Body of pancreas (tissue), 4 donors: ENCODE measurements at regions not wholly inside any gene's neighbourhood (a gene's known extent, or its start where the extent isn't known, plus 50 kb on each side); places are given as distances from the start of the nearest gene placed in this dataset.

ENCODE experiments used
- ATAC-seq: fragments of 150-250 bp; one replicate; pipeline ENCODE4 v1.9.1; 2016
- DNase-seq, 4 donors: peaks; one replicate each; pipeline ENCODE4 v3.0.0-alpha.2; 2019
- H3K27ac ChIP-seq, 4 donors: fragments of 200-600 bp; sonication (generic); 1 replicate in 3 of 4; 2 replicates in 1 of 4; pipeline versions ENCODE4 v1.5.1 to v1.6.1; 2016 to 2019; ENCODE audit warnings: mild to moderate bottlenecking in 1 of 4, mixed read lengths in 1 of 4, moderate library complexity in 1 of 4
- H3K27me3 ChIP-seq, 2 donors: fragments of 200-600 bp; sonication (generic); one replicate each; pipeline ENCODE4 v1.6.0; 2016; ENCODE audit warnings: mild to moderate bottlenecking in 1 of 2
- H3K36me3 ChIP-seq, 2 donors: fragments of 200-600 bp; sonication (generic); replicated peaks in 1 of 2; 2 replicates each; pipeline ENCODE4 v1.5.1; 2016; ENCODE audit warnings: low read depth in 2 of 2; ENCODE audit not compliant: insufficient read depth in 1 of 2
- H3K4me1 ChIP-seq: fragments of 200-600 bp; sonication (generic); one replicate; pipeline ENCODE4 v1.6.0; 2016
- H3K4me3 ChIP-seq, 2 donors: fragments of 200-600 bp; sonication (generic); 1 replicate in 1 of 2; 2 replicates in 1 of 2; pipeline ENCODE4 v1.5.1; 2016 to 2019
- H3K9me3 ChIP-seq, 3 donors: fragments of 200-600 bp; sonication (generic); 1 replicate in 2 of 3; 2 replicates in 1 of 3; pipeline ENCODE4 v1.5.1; 2016
- POLR2A ChIP-seq, 3 donors: fragments of 450-650 bp; IDR thresholded peaks; one replicate each; pipeline ENCODE4 v1.6.1; 2016; ENCODE audit warnings: antibody characterized with exemption in 3 of 3, mild to moderate bottlenecking in 2 of 3
- WGBS, 2 donors: methylation state at CpG; one replicate each; pipeline ENCODE4 v1.1.5; 2017; 5-methylcytosine and 5-hydroxymethylcytosine counted together
- intact Hi-C: fragments of 100-400 bp; cut with DNase I; formaldehyde crosslinking; loops from one replicate; pipeline ENCODE4 v1.15.1; 2023
- TF ChIP-seq, protein P1 (sequence below), 7 experiments: fragments of 450-650 bp in 4 of 7; fragments of 200-600 bp in 3 of 7; sonication (generic) in 3 of 7; IDR thresholded peaks; one replicate each; pipeline ENCODE4 v1.5.1; 2016 to 2019; ENCODE audit warnings: antibody characterized with exemption in 7 of 7

DNA sequence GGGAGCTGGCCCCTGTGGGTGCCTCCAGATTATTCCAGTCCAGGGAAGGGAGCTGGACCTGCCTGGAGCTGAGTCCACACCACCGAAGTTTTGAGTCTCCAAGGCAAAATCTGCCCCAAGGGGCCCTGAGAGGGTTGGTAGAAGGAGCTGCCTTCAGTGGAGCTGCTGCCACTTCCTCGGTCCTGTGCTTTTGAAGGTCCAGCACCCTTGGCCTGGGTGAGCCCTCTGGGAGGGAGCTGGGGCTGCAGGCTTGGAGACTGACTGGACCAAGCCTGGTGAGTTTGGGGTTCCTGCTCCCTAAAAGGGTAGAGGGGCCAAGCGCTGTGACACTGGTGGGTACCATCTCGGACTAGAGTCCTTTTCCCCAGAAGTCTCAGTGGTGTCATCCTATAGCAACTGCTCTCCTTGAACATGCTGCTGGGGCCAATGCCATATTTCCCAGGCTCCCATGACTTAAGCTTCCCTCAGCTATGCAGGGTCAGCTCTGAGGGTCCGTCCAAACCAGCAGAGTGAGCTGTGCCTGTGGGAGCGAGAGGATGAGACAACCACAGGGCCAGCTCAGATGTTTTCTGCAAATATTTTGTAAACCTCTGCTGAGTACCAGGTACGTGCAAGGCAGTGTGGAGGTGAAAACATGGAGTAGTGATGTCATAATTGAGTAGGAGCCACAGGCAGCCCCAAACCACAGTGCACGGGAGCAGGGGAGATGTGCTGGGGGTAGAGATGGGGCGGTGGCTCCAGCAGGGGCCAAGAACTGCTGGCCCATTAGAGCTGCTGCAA, 96.0 kb downstream of the ABHD5 start:
- no peak for DNase-seq
- Histone ChIP-seq H3K27me3 (no peaks in the 10 kb centered on the region), H3K27ac (no peak overlapping the region), H3K36me3 (no peaks in the 10 kb centered on the region), H3K4me1 (no peaks in the 10 kb centered on the region), H3K4me3 (no peak overlapping the region), H3K9me3 (no peaks in the 10 kb centered on the region)
- TF ChIP-seq POLR2A (IDR thresholded peaks at IDR 0.05): no peak
- WGBS, 2 donors: 68 to 73% methylated on average over 8 to 9 of the region's 9 CpGs
- ATAC-seq: no peak
- intact Hi-C loops: no loop called here

DNA sequence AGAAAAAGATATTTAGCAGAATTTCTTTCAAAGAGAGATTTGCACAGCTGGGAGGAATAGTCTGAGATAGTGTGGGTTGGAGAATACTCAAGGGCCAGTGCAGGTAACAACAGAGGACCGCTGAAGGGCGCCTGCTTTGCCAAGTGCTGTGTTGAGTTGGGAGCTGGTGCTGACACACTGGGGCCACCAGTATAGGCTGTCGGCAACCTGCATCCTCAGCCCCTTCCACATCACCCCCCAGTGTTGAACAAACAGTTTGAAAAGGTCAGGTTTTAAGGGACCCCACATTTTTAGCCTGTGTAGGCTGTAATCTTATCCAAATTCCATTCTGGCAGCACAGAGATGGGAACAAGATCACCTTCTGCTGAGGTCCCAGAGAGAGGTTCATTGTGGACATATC, 96.6 kb downstream of the ABHD5 start:
- TF ChIP-seq, protein P1, sequence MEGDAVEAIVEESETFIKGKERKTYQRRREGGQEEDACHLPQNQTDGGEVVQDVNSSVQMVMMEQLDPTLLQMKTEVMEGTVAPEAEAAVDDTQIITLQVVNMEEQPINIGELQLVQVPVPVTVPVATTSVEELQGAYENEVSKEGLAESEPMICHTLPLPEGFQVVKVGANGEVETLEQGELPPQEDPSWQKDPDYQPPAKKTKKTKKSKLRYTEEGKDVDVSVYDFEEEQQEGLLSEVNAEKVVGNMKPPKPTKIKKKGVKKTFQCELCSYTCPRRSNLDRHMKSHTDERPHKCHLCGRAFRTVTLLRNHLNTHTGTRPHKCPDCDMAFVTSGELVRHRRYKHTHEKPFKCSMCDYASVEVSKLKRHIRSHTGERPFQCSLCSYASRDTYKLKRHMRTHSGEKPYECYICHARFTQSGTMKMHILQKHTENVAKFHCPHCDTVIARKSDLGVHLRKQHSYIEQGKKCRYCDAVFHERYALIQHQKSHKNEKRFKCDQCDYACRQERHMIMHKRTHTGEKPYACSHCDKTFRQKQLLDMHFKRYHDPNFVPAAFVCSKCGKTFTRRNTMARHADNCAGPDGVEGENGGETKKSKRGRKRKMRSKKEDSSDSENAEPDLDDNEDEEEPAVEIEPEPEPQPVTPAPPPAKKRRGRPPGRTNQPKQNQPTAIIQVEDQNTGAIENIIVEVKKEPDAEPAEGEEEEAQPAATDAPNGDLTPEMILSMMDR (IDR thresholded peaks at IDR 0.05): no peak
- TF ChIP-seq POLR2A (IDR thresholded peaks at IDR 0.05): no peak
- WGBS, 2 donors: 64% methylated on average over 3 of the region's 3 CpGs
- DNase-seq: no peak

DNA sequence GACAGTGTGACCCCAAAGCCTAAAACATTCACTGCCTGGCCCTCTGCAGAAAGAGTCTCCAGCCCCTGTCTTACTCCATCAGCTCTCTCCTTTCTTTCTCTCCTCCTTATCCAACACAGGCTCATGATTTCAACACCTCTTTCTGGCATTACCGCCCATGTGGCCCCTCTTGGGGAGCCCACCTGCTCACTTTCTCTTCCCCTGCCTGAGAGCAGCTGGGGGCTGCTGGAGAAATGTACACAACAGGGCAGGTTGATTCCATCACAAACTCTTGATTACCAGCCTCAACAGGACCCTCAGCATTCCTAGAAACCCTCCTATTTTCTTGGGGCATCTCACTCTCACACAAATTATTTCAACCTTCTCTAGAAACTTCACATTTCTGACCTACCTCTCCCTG, 98.3 kb downstream of the ABHD5 start:
- WGBS, 2 donors: 83 to 96% methylated on average over 1 of the region's 1 CpG
- intact Hi-C loops: no loop called here

More for the DNA sequence above, 96.6 kb downstream of the ABHD5 start:
- Histone ChIP-seq H3K27me3 (no peaks in the 10 kb centered on the region), H3K4me1 (peaks cover 5% of the 10 kb centered on the region), H3K4me3 (no peak overlapping the region), H3K9me3 (no peaks in the 10 kb centered on the region), H3K36me3 (no peaks in the 10 kb centered on the region), H3K27ac (no peak overlapping the region)
- ATAC-seq: no peak
- intact Hi-C loops: no loop called here

DNA sequence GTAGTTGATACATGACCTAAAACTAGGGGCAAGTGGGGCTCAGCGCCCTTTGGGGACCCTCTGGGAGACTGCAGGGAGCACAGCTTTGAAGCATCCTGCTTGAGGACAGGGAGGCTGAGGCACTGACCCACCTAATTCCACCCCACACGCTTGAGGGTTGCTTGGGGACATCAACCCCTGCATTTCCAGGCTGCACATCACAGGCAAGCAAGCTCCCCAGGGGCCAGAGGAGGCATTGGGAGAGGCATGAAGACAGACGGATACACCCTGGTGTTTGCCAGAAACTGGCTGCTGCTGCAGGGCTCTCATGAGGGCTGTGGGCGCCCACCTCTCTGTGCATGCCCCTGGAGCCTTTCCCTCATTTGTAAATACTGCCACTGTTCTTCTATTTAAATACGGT, 99.3 kb downstream of the ABHD5 start:
- ATAC-seq: no peak
- no peaks in the 10 kb centered on the region for H3K27me3 ChIP-seq
- WGBS, 2 donors: 59 to 71% methylated on average over 5 of the region's 5 CpGs

More for the DNA sequence above, 98.3 kb downstream of the ABHD5 start:
- Histone ChIP-seq H3K27ac (no peak overlapping the region), H3K36me3 (no peaks in the 10 kb centered on the region), H3K4me1 (peaks cover 5% of the 10 kb centered on the region), H3K4me3 (no peak overlapping the region), H3K9me3 (no peaks in the 10 kb centered on the region), H3K27me3 (no peaks in the 10 kb centered on the region)
- ATAC-seq (no peak), DNase-seq (no peak)
- no peak for TF ChIP-seq POLR2A (IDR thresholded peaks at IDR 0.05)
- TF ChIP-seq, protein P1 (IDR thresholded peaks at IDR 0.05): no peak

DNA sequence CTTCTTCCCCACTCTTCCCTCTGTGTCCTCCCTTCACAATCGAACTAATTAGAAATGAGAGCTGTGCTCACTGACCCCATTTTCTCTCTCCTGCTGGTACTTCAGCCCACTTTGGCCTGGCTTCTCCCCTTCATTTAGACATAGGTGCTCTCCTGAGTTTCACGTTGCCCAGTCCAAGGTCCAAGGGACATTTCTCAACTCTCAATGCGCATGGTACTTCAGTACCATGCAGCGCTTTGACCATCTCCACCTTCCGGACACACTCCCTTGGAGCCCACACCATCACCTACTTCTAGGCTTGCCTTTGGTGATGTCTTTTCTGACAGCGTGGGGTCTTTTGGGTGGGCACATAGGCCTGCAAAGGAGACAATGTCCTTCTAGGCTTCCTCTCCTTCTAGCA, 99.7 kb downstream of the ABHD5 start:
- intact Hi-C loops: no loop called here
- Histone ChIP-seq H3K4me3 (no peak overlapping the region), H3K27me3 (no peaks in the 10 kb centered on the region), H3K27ac (no peak overlapping the region), H3K9me3 (no peaks in the 10 kb centered on the region), H3K36me3 (no peaks in the 10 kb centered on the region), H3K4me1 (peaks cover 5% of the 10 kb centered on the region)
- no peak for TF ChIP-seq POLR2A (IDR thresholded peaks at IDR 0.05)
- TF ChIP-seq, protein P1 (IDR thresholded peaks at IDR 0.05): no peak
- ATAC-seq (no peak), DNase-seq (no peak)
- 73% methylated on average over 6 of the region's 6 CpGs for WGBS, 2 donors

More for the DNA sequence above, 99.3 kb downstream of the ABHD5 start:
- H3K36me3 ChIP-seq: no peaks in the 10 kb centered on the region
- peaks cover 5% of the 10 kb centered on the region for H3K4me1 ChIP-seq
- H3K9me3 ChIP-seq: no peaks in the 10 kb centered on the region
- H3K4me3 ChIP-seq: no peak overlapping the region
- no peak for DNase-seq
- H3K27ac ChIP-seq: no peak overlapping the region
- TF ChIP-seq POLR2A (IDR thresholded peaks at IDR 0.05): no peak
- TF ChIP-seq, protein P1 (IDR thresholded peaks at IDR 0.05): no peak
- intact Hi-C loops: no loop called here
